A673 (cell line): ENCODE measurements at regions not wholly inside any gene's neighbourhood (a gene's known extent, or its start where the extent isn't known, plus 50 kb on each side); places are given as distances from the start of the nearest gene placed in this dataset.

Source experiments
- BruUV-seq: library from RNA; stranded (reverse); fragments of 400-500 nt; replicated peaks from 2 replicates; lab custom pipeline; 2021; lab: Mats Ljungman, UMichigan
- CTCF ChIA-PET: fragments of 300-600 bp; sonication (Branson Sonifier 250); formaldehyde crosslinking; loops from one replicate; lab custom pipeline; 2022; ENCODE audit warnings: antibody characterized with exemption; lab: Charles Lee
- POLR2A ChIA-PET: fragments of 300-600 bp; sonication (Branson Sonifier 250); formaldehyde crosslinking; loops from one replicate; lab custom pipeline; 2022; ENCODE audit warnings: antibody characterized with exemption; ENCODE audit not compliant: low non-redundant PET; lab: Charles Lee
- DNase-seq: peaks from one replicate; pipeline ENCODE4 v3.0.0-alpha.2; 2015; ENCODE audit warnings: low spot score
- H3K27ac ChIP-seq: fragments of 200-600 bp; sonication (generic); 2 replicates; pipeline ENCODE4 v1.5.1; 2016; ENCODE audit warnings: mixed run types, low read depth, mild to moderate bottlenecking, mixed read lengths, antibody characterized with exemption, low read length; ENCODE audit not compliant: poor library complexity, severe bottlenecking
- H3K27me3 ChIP-seq: fragments of 200-600 bp; sonication (generic); replicated peaks from 2 replicates; pipeline ENCODE4 v1.6.1; 2017; ENCODE audit warnings: mixed run types, low read depth, mild to moderate bottlenecking, mixed read lengths, antibody characterized with exemption, low read length; ENCODE audit not compliant: insufficient read depth, poor library complexity
- H3K36me3 ChIP-seq: fragments of 200-600 bp; sonication (generic); 2 replicates; pipeline ENCODE4 v1.6.1; 2016; ENCODE audit warnings: mixed run types, mild to moderate bottlenecking, mixed read lengths, antibody characterized with exemption, low read length; ENCODE audit not compliant: insufficient read depth, poor library complexity, severe bottlenecking
- H3K4me1 ChIP-seq: fragments of 200-600 bp; sonication (generic); 2 replicates; pipeline ENCODE4 v1.6.1; 2017; ENCODE audit warnings: mixed run types, mild to moderate bottlenecking, mixed read lengths, antibody characterized with exemption, low read length; ENCODE audit not compliant: insufficient read depth, poor library complexity, severe bottlenecking
- H3K4me3 ChIP-seq: fragments of 200-600 bp; sonication (generic); 2 replicates; pipeline ENCODE4 v1.5.1; 2016; ENCODE audit warnings: low read depth, mixed run types, mild to moderate bottlenecking, mixed read lengths, low read length; ENCODE audit not compliant: poor library complexity, severe bottlenecking
- H3K9me3 ChIP-seq: fragments of 200-600 bp; sonication (generic); 2 replicates; pipeline ENCODE4 v1.6.1; 2016; ENCODE audit warnings: mixed run types, low read depth, mild to moderate bottlenecking, mixed read lengths, antibody characterized with exemption, low read length; ENCODE audit not compliant: poor library complexity, severe bottlenecking
- EZH2 ChIP-seq: fragments of 200-600 bp; sonication (generic); IDR thresholded peaks from 2 replicates; pipeline ENCODE4 v1.6.1; 2017; ENCODE audit warnings: borderline replicate concordance, low read depth, mild to moderate bottlenecking, mixed read lengths, antibody characterized with exemption, low read length; ENCODE audit not compliant: poor library complexity, severe bottlenecking
- intact Hi-C: fragments of 100-400 bp; cut with micrococcal nuclease; formaldehyde crosslinking; loops from one replicate; pipeline ENCODE4 v1.10.0; 2022; ENCODE audit not compliant: unreplicated experiment
- TF ChIP-seq, protein P1 (sequence below): fragments of 300-800, 200-600 bp; sonication (generic); conservative IDR thresholded peaks from 2 replicates; pipeline ENCODE4 v1.5.1; 2017; ENCODE audit warnings: low read depth, mild to moderate bottlenecking, antibody characterized with exemption, low read length, moderate library complexity, mixed read lengths

DNA sequence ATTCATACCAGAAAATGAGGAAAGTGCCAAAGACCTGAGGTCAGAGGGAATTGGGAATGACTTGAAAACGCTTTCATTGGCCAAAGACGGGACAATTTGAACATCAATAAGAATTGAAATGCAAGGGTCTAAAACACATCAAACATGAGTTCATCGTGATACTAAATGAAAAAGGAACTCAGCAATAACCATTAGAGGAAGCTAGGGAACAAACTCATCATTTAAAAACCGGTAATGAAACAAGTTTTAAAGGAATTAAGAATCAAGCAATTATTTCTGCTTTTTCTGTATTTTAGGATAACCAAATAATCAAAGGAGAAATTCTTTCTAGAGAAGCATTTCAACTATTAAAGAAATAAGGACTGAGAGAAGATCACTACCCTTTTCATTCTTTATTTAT lies 303.1 kb downstream of the ARHGAP12 start:
- CTCF ChIA-PET, result no interaction called here
- H3K4me3 ChIP-seq, result no peak overlapping the region
- no peaks in the 10 kb centered on the region for H3K4me1 ChIP-seq
- H3K9me3 ChIP-seq, result peaks cover 10% of the 10 kb centered on the region
- no TSS peak for BruUV-seq
- TF ChIP-seq, protein P1, sequence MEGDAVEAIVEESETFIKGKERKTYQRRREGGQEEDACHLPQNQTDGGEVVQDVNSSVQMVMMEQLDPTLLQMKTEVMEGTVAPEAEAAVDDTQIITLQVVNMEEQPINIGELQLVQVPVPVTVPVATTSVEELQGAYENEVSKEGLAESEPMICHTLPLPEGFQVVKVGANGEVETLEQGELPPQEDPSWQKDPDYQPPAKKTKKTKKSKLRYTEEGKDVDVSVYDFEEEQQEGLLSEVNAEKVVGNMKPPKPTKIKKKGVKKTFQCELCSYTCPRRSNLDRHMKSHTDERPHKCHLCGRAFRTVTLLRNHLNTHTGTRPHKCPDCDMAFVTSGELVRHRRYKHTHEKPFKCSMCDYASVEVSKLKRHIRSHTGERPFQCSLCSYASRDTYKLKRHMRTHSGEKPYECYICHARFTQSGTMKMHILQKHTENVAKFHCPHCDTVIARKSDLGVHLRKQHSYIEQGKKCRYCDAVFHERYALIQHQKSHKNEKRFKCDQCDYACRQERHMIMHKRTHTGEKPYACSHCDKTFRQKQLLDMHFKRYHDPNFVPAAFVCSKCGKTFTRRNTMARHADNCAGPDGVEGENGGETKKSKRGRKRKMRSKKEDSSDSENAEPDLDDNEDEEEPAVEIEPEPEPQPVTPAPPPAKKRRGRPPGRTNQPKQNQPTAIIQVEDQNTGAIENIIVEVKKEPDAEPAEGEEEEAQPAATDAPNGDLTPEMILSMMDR, result no peak
- H3K27me3 ChIP-seq, result no peaks in the 10 kb centered on the region
- no peaks in the 10 kb centered on the region for H3K36me3 ChIP-seq
- no peak for DNase-seq
- POLR2A ChIA-PET, result no interaction called here
- no peak overlapping the region for H3K27ac ChIP-seq
- intact Hi-C loops, result no loop called here

DNA sequence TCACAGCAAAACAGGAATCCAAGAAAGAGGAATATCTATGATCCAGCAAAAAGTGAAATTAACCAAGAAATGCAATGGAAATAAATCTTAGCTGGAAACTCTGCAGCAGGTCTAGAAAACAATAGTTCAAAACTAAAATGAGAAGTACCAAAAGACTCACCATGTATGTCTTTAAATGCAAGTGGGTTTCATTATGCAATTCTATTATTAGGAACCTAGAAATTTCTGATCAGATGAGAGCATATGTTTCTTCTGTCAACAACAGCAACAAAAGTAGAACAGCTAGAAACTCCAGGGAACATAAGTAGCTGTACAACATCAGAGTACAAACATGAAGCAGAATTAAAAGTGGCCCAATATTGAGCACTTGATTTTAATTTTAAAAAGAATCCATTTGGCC lies 304.0 kb downstream of the ARHGAP12 start:
- TF ChIP-seq, protein P1, result no peak
- no peak for TF ChIP-seq EZH2
- POLR2A ChIA-PET, result no interaction called here
- no peaks in the 10 kb centered on the region for H3K27me3 ChIP-seq
- no peaks in the 10 kb centered on the region for H3K36me3 ChIP-seq
- CTCF ChIA-PET, result no interaction called here
- intact Hi-C loops, result no loop called here
- H3K4me1 ChIP-seq, result no peaks in the 10 kb centered on the region
- H3K27ac ChIP-seq, result no peak overlapping the region
- no TSS peak for BruUV-seq
- DNase-seq, result no peak
- no peak overlapping the region for H3K4me3 ChIP-seq
- peaks cover 10% of the 10 kb centered on the region for H3K9me3 ChIP-seq

DNA sequence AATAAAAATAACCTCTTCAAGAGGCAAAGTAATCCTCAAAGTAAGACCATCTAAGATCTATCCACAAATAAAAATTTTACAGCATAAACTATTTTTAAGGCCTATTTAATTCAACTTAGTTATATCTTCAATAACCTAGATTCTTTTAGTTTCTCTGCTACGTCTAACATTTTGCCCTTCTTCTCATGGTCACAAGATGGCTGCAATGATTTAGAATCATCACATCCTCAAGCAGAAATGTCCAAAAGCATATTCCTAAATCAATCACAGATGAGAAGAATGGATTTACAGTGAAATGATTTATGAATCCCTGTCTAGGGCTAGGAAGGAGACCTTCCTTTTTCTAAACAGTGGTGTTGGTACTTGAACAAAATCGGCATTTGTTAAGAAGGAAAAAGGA lies 304.7 kb downstream of the ARHGAP12 start:
- POLR2A ChIA-PET, result no interaction called here
- TF ChIP-seq, protein P1, result no peak
- Histone ChIP-seq H3K27ac (no peak overlapping the region), H3K27me3 (no peaks in the 10 kb centered on the region), H3K36me3 (no peaks in the 10 kb centered on the region), H3K4me3 (no peak overlapping the region), H3K4me1 (no peaks in the 10 kb centered on the region), H3K9me3 (peaks cover 10% of the 10 kb centered on the region)
- intact Hi-C loops, result no loop called here
- no TSS peak for BruUV-seq
- CTCF ChIA-PET, result no interaction called here
- no peak for DNase-seq
